A673 (cell line): ENCODE measurements at regions not wholly inside any gene's neighbourhood (a gene's known extent, or its start where the extent isn't known, plus 50 kb on each side); places are given as distances from the start of the nearest gene placed in this dataset.

ENCODE experiments used
- EZH2 ChIP-seq: fragments of 200-600 bp; sonication (generic); IDR thresholded peaks from 2 replicates; pipeline ENCODE4 v1.6.1; 2017; ENCODE audit warnings: borderline replicate concordance, low read depth, mild to moderate bottlenecking, mixed read lengths, antibody characterized with exemption, low read length; ENCODE audit not compliant: poor library complexity, severe bottlenecking
- TF ChIP-seq, protein P1 (sequence below): fragments of 300-800, 200-600 bp; sonication (generic); conservative IDR thresholded peaks from 2 replicates; pipeline ENCODE4 v1.5.1; 2017; ENCODE audit warnings: low read depth, mild to moderate bottlenecking, antibody characterized with exemption, low read length, moderate library complexity, mixed read lengths

DNA sequence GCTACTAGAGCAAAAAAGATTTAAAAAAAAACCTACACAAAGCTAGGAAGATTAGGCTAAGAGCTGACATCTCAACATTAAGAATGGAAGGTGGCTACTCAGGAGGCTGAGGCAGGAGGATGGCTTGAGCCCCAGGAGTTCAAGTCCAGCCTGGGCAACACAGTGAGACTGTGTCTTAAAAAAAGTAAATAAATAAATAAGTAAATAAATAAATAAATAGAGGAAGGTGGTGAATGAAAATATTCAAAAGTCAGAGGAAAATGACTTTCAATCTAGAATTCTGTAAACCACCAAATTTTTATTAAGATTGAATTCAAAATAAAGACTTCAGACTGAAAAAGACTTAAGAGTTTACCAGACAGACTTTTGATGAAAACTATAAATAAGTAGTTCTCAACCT is 50.9 kb upstream of the TMPRSS2 start:
- TF ChIP-seq, protein P1, sequence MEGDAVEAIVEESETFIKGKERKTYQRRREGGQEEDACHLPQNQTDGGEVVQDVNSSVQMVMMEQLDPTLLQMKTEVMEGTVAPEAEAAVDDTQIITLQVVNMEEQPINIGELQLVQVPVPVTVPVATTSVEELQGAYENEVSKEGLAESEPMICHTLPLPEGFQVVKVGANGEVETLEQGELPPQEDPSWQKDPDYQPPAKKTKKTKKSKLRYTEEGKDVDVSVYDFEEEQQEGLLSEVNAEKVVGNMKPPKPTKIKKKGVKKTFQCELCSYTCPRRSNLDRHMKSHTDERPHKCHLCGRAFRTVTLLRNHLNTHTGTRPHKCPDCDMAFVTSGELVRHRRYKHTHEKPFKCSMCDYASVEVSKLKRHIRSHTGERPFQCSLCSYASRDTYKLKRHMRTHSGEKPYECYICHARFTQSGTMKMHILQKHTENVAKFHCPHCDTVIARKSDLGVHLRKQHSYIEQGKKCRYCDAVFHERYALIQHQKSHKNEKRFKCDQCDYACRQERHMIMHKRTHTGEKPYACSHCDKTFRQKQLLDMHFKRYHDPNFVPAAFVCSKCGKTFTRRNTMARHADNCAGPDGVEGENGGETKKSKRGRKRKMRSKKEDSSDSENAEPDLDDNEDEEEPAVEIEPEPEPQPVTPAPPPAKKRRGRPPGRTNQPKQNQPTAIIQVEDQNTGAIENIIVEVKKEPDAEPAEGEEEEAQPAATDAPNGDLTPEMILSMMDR: no peak
- no peak for TF ChIP-seq EZH2
